ENCODE measurements at regions not wholly inside any gene's neighbourhood (a gene's known extent, or its start where the extent isn't known, plus 50 kb on each side); places are given as distances from the start of the nearest gene placed in this dataset.
A peak's percentile ranks its signal among the peaks of the same experiment; 100 is the strongest.
"Not testable (repeated sequence)": the region's sequence is repeated elsewhere in the genome, so short reads cannot be mapped to it uniquely, and the experiment has no call there.

DNA sequence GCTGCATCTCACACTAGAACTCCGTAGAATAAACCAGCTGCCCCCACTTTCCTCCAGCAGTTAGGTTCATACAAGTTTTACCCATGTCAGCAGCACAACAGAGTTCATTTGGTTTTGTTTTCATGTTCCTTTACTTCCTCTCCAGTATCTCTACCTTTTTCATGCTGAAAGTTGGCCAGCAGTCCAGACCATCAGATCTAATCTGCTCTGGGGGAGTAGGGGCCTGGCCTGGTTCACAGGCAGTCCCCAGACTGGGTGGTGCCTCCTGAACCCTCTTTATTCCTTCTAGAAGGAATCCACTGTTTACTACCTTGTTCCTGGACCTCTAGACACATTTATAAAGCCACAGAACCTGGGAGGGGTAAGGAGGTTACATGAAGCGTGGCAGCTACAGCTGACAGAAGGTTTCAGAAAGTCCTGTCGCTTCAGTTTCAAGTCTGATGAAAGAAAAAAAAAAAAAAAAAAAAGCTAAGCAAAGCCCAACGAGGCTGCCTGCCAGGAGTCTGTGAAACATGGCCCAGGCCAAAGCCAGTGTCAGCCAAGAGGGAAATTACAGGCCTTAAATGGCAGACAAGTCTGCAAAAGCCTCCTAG, 184.6 kb upstream of the JUN start:
- no peaks in the 10 kb centered on the region for H3K36me3 ChIP-seq
- no peak overlapping the region for H3K4me3 ChIP-seq
- intact Hi-C loops (cut with DNase I; ENCODE audit: low total_unique reads), result no loop called here
- H3K27ac ChIP-seq, result peak overlapping the region; percentile 91 to 93
- DNase-seq, result peak; percentile 87 to 90
- TF ChIP-seq, protein P1, sequence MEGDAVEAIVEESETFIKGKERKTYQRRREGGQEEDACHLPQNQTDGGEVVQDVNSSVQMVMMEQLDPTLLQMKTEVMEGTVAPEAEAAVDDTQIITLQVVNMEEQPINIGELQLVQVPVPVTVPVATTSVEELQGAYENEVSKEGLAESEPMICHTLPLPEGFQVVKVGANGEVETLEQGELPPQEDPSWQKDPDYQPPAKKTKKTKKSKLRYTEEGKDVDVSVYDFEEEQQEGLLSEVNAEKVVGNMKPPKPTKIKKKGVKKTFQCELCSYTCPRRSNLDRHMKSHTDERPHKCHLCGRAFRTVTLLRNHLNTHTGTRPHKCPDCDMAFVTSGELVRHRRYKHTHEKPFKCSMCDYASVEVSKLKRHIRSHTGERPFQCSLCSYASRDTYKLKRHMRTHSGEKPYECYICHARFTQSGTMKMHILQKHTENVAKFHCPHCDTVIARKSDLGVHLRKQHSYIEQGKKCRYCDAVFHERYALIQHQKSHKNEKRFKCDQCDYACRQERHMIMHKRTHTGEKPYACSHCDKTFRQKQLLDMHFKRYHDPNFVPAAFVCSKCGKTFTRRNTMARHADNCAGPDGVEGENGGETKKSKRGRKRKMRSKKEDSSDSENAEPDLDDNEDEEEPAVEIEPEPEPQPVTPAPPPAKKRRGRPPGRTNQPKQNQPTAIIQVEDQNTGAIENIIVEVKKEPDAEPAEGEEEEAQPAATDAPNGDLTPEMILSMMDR (IDR thresholded peaks at IDR 0.05), result peak in 1 of 4 experiments; percentile 5
- no peak for TF ChIP-seq POLR2A (IDR thresholded peaks at IDR 0.05)
- H3K27me3 ChIP-seq, result no peaks in the 10 kb centered on the region
- H3K4me1 ChIP-seq, result peaks cover 6 to 10% of the 10 kb centered on the region in 2 donors
- H3K9me3 ChIP-seq, result no peaks in the 10 kb centered on the region

DNA sequence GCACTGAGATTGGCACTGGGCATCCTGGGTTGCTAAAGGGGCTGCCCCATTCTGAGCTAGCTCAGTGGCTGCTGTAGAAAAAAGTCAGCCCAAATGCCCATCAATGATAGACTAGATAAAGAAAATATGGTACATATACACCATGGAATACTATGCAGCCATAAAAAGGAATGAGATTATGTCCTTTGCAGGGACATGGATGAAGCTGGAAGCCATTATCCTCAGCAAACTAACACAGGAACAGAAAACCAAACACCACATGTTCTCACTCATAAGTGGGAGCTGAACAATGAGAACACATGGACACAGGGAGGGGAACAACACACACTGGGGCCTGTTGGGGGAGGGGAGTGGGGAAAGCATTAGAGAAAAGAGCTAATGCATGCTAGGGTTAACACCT, 185.3 kb upstream of the JUN start:
- H3K27ac ChIP-seq, result peak overlapping the region; percentile 91 to 93
- H3K27me3 ChIP-seq; DNase-seq; H3K4me3 ChIP-seq; H3K36me3 ChIP-seq; H3K4me1 ChIP-seq; H3K9me3 ChIP-seq; intact Hi-C loops (cut with DNase I; ENCODE audit: low total_unique reads): not testable (repeated sequence)

DNA sequence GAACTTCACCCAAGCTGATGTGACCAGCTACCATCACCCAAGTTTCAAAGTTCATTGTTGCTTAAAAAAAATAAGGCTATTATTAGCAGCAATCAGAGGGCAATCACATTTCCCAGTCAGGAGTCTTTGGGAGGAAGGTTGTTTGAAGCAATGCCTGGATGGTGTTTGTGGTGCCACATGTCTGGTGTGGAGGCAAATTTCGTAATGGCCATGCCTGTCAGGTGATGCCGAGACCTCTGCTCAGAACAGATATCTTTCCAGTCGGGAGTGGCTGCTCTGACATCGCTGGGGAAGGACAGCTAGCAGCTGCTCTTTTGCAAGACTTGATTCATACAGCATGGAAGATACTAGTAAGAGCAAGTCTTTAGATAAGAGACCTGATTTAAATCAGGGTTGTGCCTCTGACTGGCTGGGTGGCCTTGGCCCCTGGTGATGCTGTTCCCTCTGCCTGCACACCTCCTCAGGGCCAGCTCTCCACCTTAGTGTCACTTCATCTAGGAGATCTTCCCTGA, 187.8 kb upstream of the JUN start:
- Histone ChIP-seq H3K27ac (peak overlapping the region; percentile 18 to 31), H3K9me3 (no peaks in the 10 kb centered on the region), H3K27me3 (no peaks in the 10 kb centered on the region), H3K4me1 (peaks cover 6 to 10% of the 10 kb centered on the region in 2 donors), H3K4me3 (no peak overlapping the region), H3K36me3 (no peaks in the 10 kb centered on the region)
- intact Hi-C loops (cut with DNase I; ENCODE audit: low total_unique reads), result no loop called here
- TF ChIP-seq, protein P1 (IDR thresholded peaks at IDR 0.05), result no peak
- TF ChIP-seq POLR2A (IDR thresholded peaks at IDR 0.05), result no peak
- peak; percentile 61 to 63 for DNase-seq

DNA sequence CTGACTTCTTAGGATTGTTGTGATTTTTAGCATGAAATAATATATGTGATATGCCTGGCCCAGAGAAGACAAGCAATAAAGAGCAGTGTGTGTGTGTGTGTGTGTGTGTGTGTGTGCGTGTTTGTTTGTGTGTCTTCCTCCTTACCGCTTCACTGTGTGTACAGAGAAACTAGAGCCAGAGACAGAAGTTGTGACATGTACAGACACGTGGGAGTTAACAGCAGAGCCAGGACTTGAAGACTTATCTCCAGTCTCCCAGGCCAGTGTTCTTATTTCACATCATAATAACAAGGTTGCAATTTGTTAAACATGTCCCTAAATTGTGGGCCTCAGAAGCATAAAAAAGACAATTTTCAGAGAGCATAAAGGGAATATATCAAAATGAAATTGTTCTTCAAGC, 192.0 kb upstream of the JUN start:
- no peaks in the 10 kb centered on the region for H3K36me3 ChIP-seq
- TF ChIP-seq POLR2A (IDR thresholded peaks at IDR 0.05), result no peak
- TF ChIP-seq, protein P1 (IDR thresholded peaks at IDR 0.05), result no peak
- intact Hi-C loops (cut with DNase I; ENCODE audit: low total_unique reads), result no loop called here
- no peak overlapping the region for H3K27ac ChIP-seq
- no peaks in the 10 kb centered on the region for H3K4me1 ChIP-seq
- no peaks in the 10 kb centered on the region for H3K9me3 ChIP-seq
- no peak for DNase-seq
- H3K4me3 ChIP-seq, result no peak overlapping the region
- no peaks in the 10 kb centered on the region for H3K27me3 ChIP-seq

DNA sequence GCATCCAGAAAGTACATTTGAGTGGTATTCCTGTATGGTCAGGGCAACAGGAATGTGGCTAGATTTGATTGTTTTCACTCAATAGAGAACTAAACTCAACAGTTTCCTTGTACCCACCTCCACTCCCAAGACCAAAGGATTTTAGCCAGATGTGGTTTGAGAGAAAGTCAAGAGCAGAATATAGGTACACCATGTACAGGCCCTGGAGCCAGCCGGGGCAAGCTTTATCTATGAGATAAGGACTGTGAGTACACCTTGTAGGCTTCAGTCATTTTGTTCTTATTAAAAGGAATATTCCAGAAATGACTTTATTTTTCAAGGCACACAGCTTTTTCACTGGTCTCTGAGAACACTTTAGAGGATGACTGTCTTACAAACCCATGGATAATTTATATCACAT, 192.4 kb upstream of the JUN start:
- Histone ChIP-seq H3K4me3 (no peak overlapping the region), H3K36me3 (no peaks in the 10 kb centered on the region), H3K9me3 (no peaks in the 10 kb centered on the region), H3K4me1 (no peaks in the 10 kb centered on the region), H3K27me3 (no peaks in the 10 kb centered on the region), H3K27ac (no peak overlapping the region)
- intact Hi-C loops (cut with DNase I; ENCODE audit: low total_unique reads), result no loop called here
- TF ChIP-seq, protein P1 (IDR thresholded peaks at IDR 0.05), result no peak
- no peak for TF ChIP-seq POLR2A (IDR thresholded peaks at IDR 0.05)
- no peak for DNase-seq

DNA sequence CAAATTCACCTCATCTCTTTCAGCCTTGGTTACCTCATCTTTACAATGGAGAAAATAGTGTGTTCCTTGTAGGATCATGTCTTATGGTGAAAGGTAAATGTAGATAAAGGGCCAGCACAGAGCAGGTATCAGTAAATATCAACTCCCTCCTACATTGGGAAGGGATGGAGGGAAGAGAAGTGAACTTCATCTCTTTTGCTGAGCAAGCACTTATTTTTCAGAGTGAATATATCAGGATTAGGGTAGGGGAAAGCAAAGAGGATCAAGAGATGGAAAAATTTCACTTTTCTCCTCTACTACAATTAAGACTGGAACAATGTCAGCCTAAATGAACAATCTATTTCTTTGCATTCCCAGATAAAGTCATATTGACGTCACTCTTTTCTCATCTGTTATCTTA, 193.8 kb upstream of the JUN start:
- Histone ChIP-seq H3K36me3 (no peaks in the 10 kb centered on the region), H3K9me3 (no peaks in the 10 kb centered on the region), H3K4me1 (no peaks in the 10 kb centered on the region), H3K27ac (no peak overlapping the region), H3K4me3 (no peak overlapping the region), H3K27me3 (no peaks in the 10 kb centered on the region)
- intact Hi-C loops (cut with DNase I; ENCODE audit: low total_unique reads), result no loop called here
- no peak for TF ChIP-seq POLR2A (IDR thresholded peaks at IDR 0.05)
- TF ChIP-seq, protein P1 (IDR thresholded peaks at IDR 0.05), result no peak
- DNase-seq, result no peak

Measured in uterus (tissue), 3 donors.